IMR-90 (cell line): ENCODE measurements at regions not wholly inside any gene's neighbourhood (a gene's known extent, or its start where the extent isn't known, plus 50 kb on each side); places are given as distances from the start of the nearest gene placed in this dataset.

ENCODE experiments used
- CEBPB ChIP-seq: IDR thresholded peaks from 2 replicates; pipeline ENCODE4 v1.6.1; 2012; ENCODE audit warnings: low read depth, low read length, improper control_type of control experiment
- MAFK ChIP-seq: IDR thresholded peaks from 2 replicates; pipeline ENCODE4 v1.6.1; 2012; ENCODE audit warnings: low read depth, low read length, improper control_type of control experiment
- MAZ ChIP-seq: IDR thresholded peaks from 2 replicates; pipeline ENCODE4 v1.6.1; 2012; ENCODE audit warnings: low read depth, mild to moderate bottlenecking, low read length, improper control_type of control experiment, moderate library complexity, borderline replicate concordance
- NFE2L2 ChIP-seq: fragments of 150-350 bp; IDR thresholded peaks from 2 replicates; pipeline ENCODE4 v1.6.1; 2016; ENCODE audit warnings: low read depth, mild to moderate bottlenecking, low read length
- POLR2A ChIP-seq: IDR thresholded peaks from 2 replicates; pipeline ENCODE4 v1.6.1; 2012; ENCODE audit warnings: mild to moderate bottlenecking, low read depth, low read length
- RAD21 ChIP-seq: IDR thresholded peaks from 2 replicates; pipeline ENCODE4 v1.6.1; 2012; ENCODE audit warnings: low read length, improper control_type of control experiment
- TF ChIP-seq, protein P1 (sequence below): fragments of 150-350 bp; IDR thresholded peaks from 2 replicates; pipeline ENCODE4 v1.6.1; 2017; ENCODE audit warnings: mild to moderate bottlenecking, antibody characterized with exemption, low read length, low read depth
- TF ChIP-seq, protein P2 (sequence below): conservative IDR thresholded peaks from 2 replicates; pipeline ENCODE4 v1.5.1; 2012; ENCODE audit warnings: mild to moderate bottlenecking, low read depth, low read length, improper control_type of control experiment

DNA sequence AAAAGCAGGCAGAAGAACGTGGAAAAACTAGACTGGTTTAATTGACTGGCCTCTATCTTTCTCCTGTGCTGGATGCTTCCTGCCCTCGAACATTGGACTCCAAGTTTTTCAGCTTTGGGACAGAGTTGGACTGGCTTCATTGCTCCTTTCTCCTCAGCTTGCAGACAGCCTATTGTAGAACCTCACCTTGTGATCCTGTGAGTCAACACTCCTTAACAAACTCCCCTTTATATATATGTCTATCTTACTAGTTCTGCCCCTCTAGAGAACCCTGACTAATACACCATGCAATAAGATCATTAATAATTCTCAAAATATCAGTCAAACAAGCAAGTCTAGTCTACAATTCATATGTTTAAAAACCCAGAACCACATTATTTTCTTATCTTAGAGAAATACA is 662.4 kb downstream of the TBC1D4 start:
- TF ChIP-seq, protein P1, sequence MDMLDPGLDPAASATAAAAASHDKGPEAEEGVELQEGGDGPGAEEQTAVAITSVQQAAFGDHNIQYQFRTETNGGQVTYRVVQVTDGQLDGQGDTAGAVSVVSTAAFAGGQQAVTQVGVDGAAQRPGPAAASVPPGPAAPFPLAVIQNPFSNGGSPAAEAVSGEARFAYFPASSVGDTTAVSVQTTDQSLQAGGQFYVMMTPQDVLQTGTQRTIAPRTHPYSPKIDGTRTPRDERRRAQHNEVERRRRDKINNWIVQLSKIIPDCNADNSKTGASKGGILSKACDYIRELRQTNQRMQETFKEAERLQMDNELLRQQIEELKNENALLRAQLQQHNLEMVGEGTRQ = no peak
- TF ChIP-seq, protein P2, sequence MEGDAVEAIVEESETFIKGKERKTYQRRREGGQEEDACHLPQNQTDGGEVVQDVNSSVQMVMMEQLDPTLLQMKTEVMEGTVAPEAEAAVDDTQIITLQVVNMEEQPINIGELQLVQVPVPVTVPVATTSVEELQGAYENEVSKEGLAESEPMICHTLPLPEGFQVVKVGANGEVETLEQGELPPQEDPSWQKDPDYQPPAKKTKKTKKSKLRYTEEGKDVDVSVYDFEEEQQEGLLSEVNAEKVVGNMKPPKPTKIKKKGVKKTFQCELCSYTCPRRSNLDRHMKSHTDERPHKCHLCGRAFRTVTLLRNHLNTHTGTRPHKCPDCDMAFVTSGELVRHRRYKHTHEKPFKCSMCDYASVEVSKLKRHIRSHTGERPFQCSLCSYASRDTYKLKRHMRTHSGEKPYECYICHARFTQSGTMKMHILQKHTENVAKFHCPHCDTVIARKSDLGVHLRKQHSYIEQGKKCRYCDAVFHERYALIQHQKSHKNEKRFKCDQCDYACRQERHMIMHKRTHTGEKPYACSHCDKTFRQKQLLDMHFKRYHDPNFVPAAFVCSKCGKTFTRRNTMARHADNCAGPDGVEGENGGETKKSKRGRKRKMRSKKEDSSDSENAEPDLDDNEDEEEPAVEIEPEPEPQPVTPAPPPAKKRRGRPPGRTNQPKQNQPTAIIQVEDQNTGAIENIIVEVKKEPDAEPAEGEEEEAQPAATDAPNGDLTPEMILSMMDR = no peak
- TF ChIP-seq POLR2A (no peak), NFE2L2 (no peak), MAZ (no peak), CEBPB (no peak), RAD21 (no peak), MAFK (no peak)
